Activated CD8-positive, alpha-beta memory T cell treated with anti-CD3 and anti-CD28 coated beads, Interleukin-2, amount 10 ng/mL, durations not matched to agents 7 days and 5 days (primary cell): ENCODE measurements at regions not wholly inside any gene's neighbourhood (a gene's known extent, or its start where the extent isn't known, plus 50 kb on each side); places are given as distances from the start of the nearest gene placed in this dataset.

Source experiments
- ATAC-seq: fragments of 150-1000 bp; cut with Tn5 transposase; one replicate; pipeline ENCODE4 v1.10.0; 2021; ENCODE audit warnings: moderate library complexity
- CTCF ChIA-PET: fragments of 350-600 bp; sonication (Branson Sonifier 250); formaldehyde crosslinking; loops from one replicate; lab custom pipeline; 2021; ENCODE audit warnings: antibody characterized with exemption; lab: Charles Lee
- DNase-seq: peaks from one replicate; pipeline ENCODE4 v3.0.0-alpha.2; 2020
- H3K27ac Mint-ChIP-seq: one replicate; pipeline ENCODE4 v1.8.0; 2021; ENCODE audit warnings: mild to moderate bottlenecking, mixed read lengths
- H3K27me3 Mint-ChIP-seq: one replicate; pipeline ENCODE4 v1.8.0; 2021; ENCODE audit warnings: mixed read lengths
- H3K36me3 Mint-ChIP-seq: one replicate; pipeline ENCODE4 v1.8.0; 2021; ENCODE audit warnings: mild to moderate bottlenecking, mixed read lengths
- H3K4me1 Mint-ChIP-seq: one replicate; pipeline ENCODE4 v1.8.0; 2021; ENCODE audit warnings: mixed read lengths
- H3K4me3 Mint-ChIP-seq: one replicate; pipeline ENCODE4 v1.8.0; 2021; ENCODE audit warnings: mild to moderate bottlenecking, moderate library complexity, mixed read lengths
- H3K9me3 Mint-ChIP-seq: one replicate; pipeline ENCODE4 v1.8.0; 2022; ENCODE audit warnings: low read depth, mixed read lengths

GRCh38 chr10:121076776-121077715, 225.9 kb downstream of the WDR11 start:
- CTCF ChIA-PET = no interaction called here
- H3K27me3 Mint-ChIP-seq = no peaks in the 10 kb centered on the region
- H3K27ac Mint-ChIP-seq = no peak overlapping the region
- H3K4me1 Mint-ChIP-seq = no peaks in the 10 kb centered on the region
- H3K36me3 Mint-ChIP-seq = no peaks in the 10 kb centered on the region
- H3K4me3 Mint-ChIP-seq = no peak overlapping the region
- ATAC-seq = no peak
- DNase-seq = no peak
- no peaks in the 10 kb centered on the region for H3K9me3 Mint-ChIP-seq

GRCh38 chr10:121078036-121078435, 226.9 kb downstream of the WDR11 start:
- H3K4me1 Mint-ChIP-seq = no peaks in the 10 kb centered on the region
- peaks cover 3% of the 10 kb centered on the region for H3K27me3 Mint-ChIP-seq
- DNase-seq = no peak
- H3K36me3 Mint-ChIP-seq = no peaks in the 10 kb centered on the region
- no peak for ATAC-seq
- H3K9me3 Mint-ChIP-seq = no peaks in the 10 kb centered on the region
- no peak overlapping the region for H3K27ac Mint-ChIP-seq
- CTCF ChIA-PET = no interaction called here
- no peak overlapping the region for H3K4me3 Mint-ChIP-seq

- DNase-seq (no peak), ATAC-seq (no peak)
- H3K27ac Mint-ChIP-seq = no peak overlapping the region
- H3K4me3 Mint-ChIP-seq = no peak overlapping the region
- peaks cover 3% of the 10 kb centered on the region for H3K27me3 Mint-ChIP-seq
- H3K4me1 Mint-ChIP-seq = no peaks in the 10 kb centered on the region
- no peaks in the 10 kb centered on the region for H3K36me3 Mint-ChIP-seq
- no peaks in the 10 kb centered on the region for H3K9me3 Mint-ChIP-seq
- CTCF ChIA-PET = interaction anchor here (0.7 kb wide), 1 partner anchor 10 kb away, joined by 3 read pairs; no protein-coding TSS in a partner anchor
Measured at GRCh38 chr10:121078672-121079102, 227.5 kb downstream of the WDR11 start.

- Mint-ChIP-seq H3K4me3 (no peak overlapping the region), H3K9me3 (no peaks in the 10 kb centered on the region), H3K27ac (no peak overlapping the region), H3K27me3 (peaks cover 3% of the 10 kb centered on the region), H3K36me3 (no peaks in the 10 kb centered on the region), H3K4me1 (no peaks in the 10 kb centered on the region)
- no peak for DNase-seq
- CTCF ChIA-PET = interaction anchor here (0.7 kb wide), 1 partner anchor 9 kb away, joined by 3 read pairs; no protein-coding TSS in a partner anchor
- no peak for ATAC-seq
Measured at GRCh38 chr10:121079226-121079625, 228.1 kb downstream of the WDR11 start.

GRCh38 chr10:121080281-121080891, 229.2 kb downstream of the WDR11 start:
- Mint-ChIP-seq H3K4me1 (no peaks in the 10 kb centered on the region), H3K36me3 (no peaks in the 10 kb centered on the region), H3K27ac (no peak overlapping the region), H3K4me3 (no peak overlapping the region), H3K9me3 (no peaks in the 10 kb centered on the region), H3K27me3 (peaks cover 3% of the 10 kb centered on the region)
- ATAC-seq (no peak), DNase-seq (no peak)
- CTCF ChIA-PET = no interaction called here

- CTCF ChIA-PET = no interaction called here
- H3K27ac Mint-ChIP-seq = no peak overlapping the region
- H3K9me3 Mint-ChIP-seq = no peaks in the 10 kb centered on the region
- DNase-seq (no peak), ATAC-seq (no peak)
- peaks cover 3% of the 10 kb centered on the region for H3K27me3 Mint-ChIP-seq
- H3K4me3 Mint-ChIP-seq = no peak overlapping the region
- no peaks in the 10 kb centered on the region for H3K4me1 Mint-ChIP-seq
- H3K36me3 Mint-ChIP-seq = no peaks in the 10 kb centered on the region
Measured at GRCh38 chr10:121081306-121081705, 230.1 kb downstream of the WDR11 start.

GRCh38 chr10:121082984-121083383, 231.8 kb downstream of the WDR11 start:
- Mint-ChIP-seq H3K4me1 (no peaks in the 10 kb centered on the region), H3K4me3 (no peak overlapping the region), H3K27ac (no peak overlapping the region), H3K36me3 (no peaks in the 10 kb centered on the region), H3K27me3 (peaks cover 3% of the 10 kb centered on the region), H3K9me3 (peaks cover 5% of the 10 kb centered on the region)
- CTCF ChIA-PET = no interaction called here
- ATAC-seq (no peak), DNase-seq (no peak)

- Mint-ChIP-seq H3K36me3 (no peaks in the 10 kb centered on the region), H3K4me1 (no peaks in the 10 kb centered on the region), H3K27me3 (peaks cover 3% of the 10 kb centered on the region), H3K4me3 (no peak overlapping the region), H3K27ac (no peak overlapping the region), H3K9me3 (peaks cover 5% of the 10 kb centered on the region)
- ATAC-seq (no peak), DNase-seq (no peak)
- CTCF ChIA-PET = no interaction called here
Measured at GRCh38 chr10:121084016-121084674, 233.0 kb downstream of the WDR11 start.

GRCh38 chr10:121084675-121085070, 233.5 kb downstream of the WDR11 start:
- Mint-ChIP-seq H3K36me3 (no peaks in the 10 kb centered on the region), H3K27ac (no peak overlapping the region), H3K9me3 (peaks cover 5% of the 10 kb centered on the region), H3K4me3 (no peak overlapping the region), H3K4me1 (no peaks in the 10 kb centered on the region), H3K27me3 (peaks cover 3% of the 10 kb centered on the region)
- ATAC-seq (no peak), DNase-seq (no peak)
- CTCF ChIA-PET = no interaction called here

GRCh38 chr10:121085367-121085766, 234.2 kb downstream of the WDR11 start:
- CTCF ChIA-PET = no interaction called here
- no peak for ATAC-seq
- Mint-ChIP-seq H3K9me3 (peaks cover 5% of the 10 kb centered on the region), H3K27ac (no peak overlapping the region), H3K4me1 (no peaks in the 10 kb centered on the region), H3K36me3 (no peaks in the 10 kb centered on the region), H3K27me3 (peaks cover 3% of the 10 kb centered on the region), H3K4me3 (no peak overlapping the region)
- DNase-seq = no peak

GRCh38 chr10:121087129-121087528, 236.0 kb downstream of the WDR11 start:
- DNase-seq (no peak), ATAC-seq (no peak)
- Mint-ChIP-seq H3K4me3 (no peak overlapping the region), H3K27ac (no peak overlapping the region), H3K9me3 (peaks cover 5% of the 10 kb centered on the region), H3K4me1 (no peaks in the 10 kb centered on the region), H3K27me3 (peaks cover 3% of the 10 kb centered on the region), H3K36me3 (no peaks in the 10 kb centered on the region)
- CTCF ChIA-PET = no interaction called here

GRCh38 chr10:121087688-121088087, 236.5 kb downstream of the WDR11 start:
- ATAC-seq (no peak), DNase-seq (no peak)
- H3K4me1 Mint-ChIP-seq = no peaks in the 10 kb centered on the region
- CTCF ChIA-PET = interaction anchor here (0.7 kb wide), 1 partner anchor 9 kb away, joined by 3 read pairs; no protein-coding TSS in a partner anchor
- H3K4me3 Mint-ChIP-seq = no peak overlapping the region
- H3K27me3 Mint-ChIP-seq = peaks cover 1% of the 10 kb centered on the region
- H3K9me3 Mint-ChIP-seq = peaks cover 5% of the 10 kb centered on the region
- no peak overlapping the region for H3K27ac Mint-ChIP-seq
- no peaks in the 10 kb centered on the region for H3K36me3 Mint-ChIP-seq

GRCh38 chr10:121088524-121088923, 237.4 kb downstream of the WDR11 start:
- DNase-seq (no peak), ATAC-seq (no peak)
- Mint-ChIP-seq H3K36me3 (no peaks in the 10 kb centered on the region), H3K4me3 (no peak overlapping the region), H3K4me1 (no peaks in the 10 kb centered on the region), H3K27ac (no peak overlapping the region), H3K27me3 (no peaks in the 10 kb centered on the region), H3K9me3 (peaks cover 5% of the 10 kb centered on the region)
- CTCF ChIA-PET = interaction anchor here (0.7 kb wide), 1 partner anchor 10 kb away, joined by 3 read pairs; no protein-coding TSS in a partner anchor
